Fibroblast of mammary gland (primary cell): ENCODE measurements at regions not wholly inside any gene's neighbourhood (a gene's known extent, or its start where the extent isn't known, plus 50 kb on each side); places are given as distances from the start of the nearest gene placed in this dataset.

Experiments
- DNase-seq: peaks from one replicate; pipeline ENCODE4 v3.0.0-alpha.2; 2010; ENCODE audit warnings: low read depth
- H3K4me3 ChIP-seq: 2 replicates; pipeline ENCODE4 v1.5.1; 2011; ENCODE audit warnings: low read depth, mild to moderate bottlenecking, low read length, moderate library complexity; ENCODE audit not compliant: control insufficient read depth
- CTCF ChIP-seq: conservative IDR thresholded peaks from 2 replicates; pipeline ENCODE4 v1.5.1; 2011; ENCODE audit warnings: low read depth, low read length, inconsistent platforms; ENCODE audit not compliant: control insufficient read depth, insufficient read depth

- TF ChIP-seq CTCF: no peak
- H3K4me3 ChIP-seq: no peak overlapping the region
- DNase-seq: no peak
These were observed 298.8 kb downstream of the SP3 start for GRCh38 chr2:173666171-173666888.

GRCh38 chr2:173667014-173667413 is 298.2 kb downstream of the SP3 start:
- no peak overlapping the region for H3K4me3 ChIP-seq
- DNase-seq: no peak
- no peak for TF ChIP-seq CTCF

GRCh38 chr2:173667415-173667814 is 297.8 kb downstream of the SP3 start:
- no peak overlapping the region for H3K4me3 ChIP-seq
- TF ChIP-seq CTCF: peak; percentile 34
- peak; percentile 19 for DNase-seq

- no peak overlapping the region for H3K4me3 ChIP-seq
- no peak for DNase-seq
- TF ChIP-seq CTCF: no peak
These were observed 295.8 kb downstream of the SP3 start for GRCh38 chr2:173669271-173669853.

- DNase-seq: no peak
- no peak overlapping the region for H3K4me3 ChIP-seq
- no peak for TF ChIP-seq CTCF
These were observed 295.3 kb downstream of the SP3 start for GRCh38 chr2:173669888-173670287.

GRCh38 chr2:173672573-173673340 is 292.4 kb downstream of the SP3 start:
- no peak overlapping the region for H3K4me3 ChIP-seq
- no peak for DNase-seq
- TF ChIP-seq CTCF: no peak
